ENCODE measurements at regions not wholly inside any gene's neighbourhood (a gene's known extent, or its start where the extent isn't known, plus 50 kb on each side); places are given as distances from the start of the nearest gene placed in this dataset.
A peak's percentile ranks its signal among the peaks of the same experiment; 100 is the strongest.

DNA sequence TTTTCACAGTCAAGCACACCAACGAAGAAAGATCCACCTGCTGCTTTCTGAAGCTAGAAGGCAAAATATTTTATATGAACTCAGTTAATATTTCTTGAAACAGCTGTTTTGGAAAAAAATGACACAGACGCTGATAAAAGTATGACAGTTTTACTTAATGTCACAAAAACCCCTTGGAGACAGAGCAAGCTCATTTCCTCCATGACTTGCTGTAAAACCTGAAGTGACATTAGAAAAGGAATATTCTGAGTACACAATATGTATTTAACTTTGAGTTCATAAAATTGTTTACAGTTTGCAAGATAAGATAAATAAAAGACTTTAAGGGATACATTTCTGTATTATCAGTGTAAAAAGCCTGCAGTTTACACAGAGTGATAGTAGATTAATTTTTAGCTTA lies 105.4 kb downstream of the DSEL start:
- Histone ChIP-seq H3K4me1 (ENCODE audit: control insufficient read depth, insufficient read depth, low read depth, low read length) (no peaks in the 10 kb centered on the region), H3K4me2 (ENCODE audit: low read length, poor library complexity, severe bottlenecking) (no peak overlapping the region), H2AFZ (ENCODE audit: low read depth, low read length) (no peak overlapping the region), H3K27me3 (ENCODE audit: control insufficient read depth in 1 of 2, insufficient read depth in 1 of 2, low read length in 2 of 2) (no peaks in the 10 kb centered on the region), H4K8ac (ENCODE audit: low read length) (no peak overlapping the region), H3K23ac (ENCODE audit: low read length in 2 of 2) (no peak overlapping the region), H3K18ac (ENCODE audit: low read depth in 1 of 2, low read length in 2 of 2) (no peak overlapping the region), H2BK15ac (ENCODE audit: low read depth, poor library complexity, severe bottlenecking) (no peak overlapping the region), H3K27ac (ENCODE audit: low read length, poor library complexity, severe bottlenecking) (no peak overlapping the region), H3K14ac (ENCODE audit: low read length in 2 of 2) (no peak overlapping the region), H2BK120ac (ENCODE audit: low read depth, low read length) (no peak overlapping the region), H3K36me3 (ENCODE audit: control insufficient read depth in 1 of 2, insufficient read depth in 2 of 2, low read depth in 1 of 2, low read length in 2 of 2) (no peaks in the 10 kb centered on the region), H3K79me1 (replicated peaks; ENCODE audit: low read length, poor library complexity, severe bottlenecking) (no peaks in the 10 kb centered on the region), H3K9ac (ENCODE audit: low read length) (no peak overlapping the region), H3K9me3 (ENCODE audit: control insufficient read depth, low read length) (no peaks in the 10 kb centered on the region), H3K4ac (ENCODE audit: low read depth in 1 of 2, low read length in 2 of 2) (no peak overlapping the region), H2AK5ac (ENCODE audit: low read length, severe bottlenecking) (no peak overlapping the region), H3K4me3 (ENCODE audit: insufficient read depth in 1 of 2, low read depth in 1 of 2, low read length in 2 of 2) (no peak overlapping the region), H4K91ac (ENCODE audit: low read length) (no peak overlapping the region), H2BK5ac (ENCODE audit: low read depth, low read length, poor library complexity, severe bottlenecking) (no peak overlapping the region), H2BK12ac (ENCODE audit: low read length in 2 of 2) (no peak overlapping the region)
- no peak for DNase-seq
- WGBS, result 100% methylated on average over 1 of the region's 2 CpGs

DNA sequence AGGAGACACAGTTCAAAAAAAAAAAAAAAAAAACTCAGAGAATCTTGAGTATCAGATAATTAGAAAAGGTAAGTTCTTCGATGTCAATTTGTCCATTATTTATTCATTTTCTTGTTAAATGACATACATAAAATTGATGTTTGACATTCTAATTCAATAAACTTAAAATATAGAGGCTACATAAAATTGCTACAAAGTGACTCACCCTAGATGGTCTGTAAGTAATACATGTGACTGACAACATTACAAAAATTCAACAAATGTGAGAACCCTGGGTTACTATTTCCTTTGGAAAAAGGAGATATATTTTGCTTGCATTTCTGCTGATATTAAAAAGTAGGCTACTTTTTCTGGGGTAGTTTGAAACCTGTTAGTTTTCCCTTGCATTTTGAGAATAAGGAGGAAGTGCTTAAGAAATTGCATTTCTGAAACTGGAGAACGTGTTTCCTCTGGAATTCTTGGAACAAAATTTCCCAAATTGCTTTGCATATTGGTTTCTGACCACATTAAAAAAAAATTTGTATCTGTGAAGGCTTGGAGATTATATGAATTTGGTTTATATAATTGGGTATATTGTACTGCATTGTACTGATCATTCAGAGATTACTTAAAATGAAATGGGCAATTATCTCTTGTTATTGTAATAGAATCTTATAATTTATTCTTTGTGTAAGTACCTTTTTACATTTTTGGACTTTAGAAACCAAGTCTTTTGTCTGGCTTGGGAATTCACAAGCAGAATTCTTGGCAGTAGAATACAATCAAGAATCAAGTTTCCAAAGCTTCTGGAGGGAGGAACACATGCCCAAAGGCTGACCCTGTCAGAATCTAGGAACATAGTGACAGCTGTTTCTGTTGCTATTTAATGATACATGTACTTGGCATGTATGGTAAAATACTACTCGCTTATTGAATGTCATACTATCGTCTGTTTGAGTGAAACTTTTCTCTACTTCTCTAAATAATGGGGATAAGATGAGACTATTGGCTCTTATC lies 106.1 kb downstream of the DSEL start:
- WGBS, result 38% methylated on average over 1 of the region's 4 CpGs
- DNase-seq, result no peak
- Histone ChIP-seq H3K27me3 (ENCODE audit: control insufficient read depth in 1 of 2, insufficient read depth in 1 of 2, low read length in 2 of 2) (no peaks in the 10 kb centered on the region), H3K4ac (ENCODE audit: low read depth in 1 of 2, low read length in 2 of 2) (no peak overlapping the region), H3K4me3 (ENCODE audit: insufficient read depth in 1 of 2, low read depth in 1 of 2, low read length in 2 of 2) (no peak overlapping the region), H2AFZ (ENCODE audit: low read depth, low read length) (no peak overlapping the region), H2AK5ac (ENCODE audit: low read length, severe bottlenecking) (no peak overlapping the region), H4K8ac (ENCODE audit: low read length) (no peak overlapping the region), H3K23ac (ENCODE audit: low read length in 2 of 2) (no peak overlapping the region), H3K9me3 (ENCODE audit: control insufficient read depth, low read length) (no peaks in the 10 kb centered on the region), H3K27ac (ENCODE audit: low read length, poor library complexity, severe bottlenecking) (no peak overlapping the region), H3K4me2 (ENCODE audit: low read length, poor library complexity, severe bottlenecking) (no peak overlapping the region), H2BK120ac (ENCODE audit: low read depth, low read length) (no peak overlapping the region), H4K91ac (ENCODE audit: low read length) (no peak overlapping the region), H3K9ac (ENCODE audit: low read length) (peak overlapping the region; percentile 22), H2BK12ac (ENCODE audit: low read length in 2 of 2) (no peak overlapping the region), H3K4me1 (ENCODE audit: control insufficient read depth, insufficient read depth, low read depth, low read length) (no peaks in the 10 kb centered on the region), H3K79me1 (replicated peaks; ENCODE audit: low read length, poor library complexity, severe bottlenecking) (no peaks in the 10 kb centered on the region), H2BK15ac (ENCODE audit: low read depth, poor library complexity, severe bottlenecking) (no peak overlapping the region), H3K36me3 (ENCODE audit: control insufficient read depth in 1 of 2, insufficient read depth in 2 of 2, low read depth in 1 of 2, low read length in 2 of 2) (no peaks in the 10 kb centered on the region), H3K14ac (ENCODE audit: low read length in 2 of 2) (no peak overlapping the region), H3K18ac (ENCODE audit: low read depth in 1 of 2, low read length in 2 of 2) (no peak overlapping the region), H2BK5ac (ENCODE audit: low read depth, low read length, poor library complexity, severe bottlenecking) (no peak overlapping the region)

DNA sequence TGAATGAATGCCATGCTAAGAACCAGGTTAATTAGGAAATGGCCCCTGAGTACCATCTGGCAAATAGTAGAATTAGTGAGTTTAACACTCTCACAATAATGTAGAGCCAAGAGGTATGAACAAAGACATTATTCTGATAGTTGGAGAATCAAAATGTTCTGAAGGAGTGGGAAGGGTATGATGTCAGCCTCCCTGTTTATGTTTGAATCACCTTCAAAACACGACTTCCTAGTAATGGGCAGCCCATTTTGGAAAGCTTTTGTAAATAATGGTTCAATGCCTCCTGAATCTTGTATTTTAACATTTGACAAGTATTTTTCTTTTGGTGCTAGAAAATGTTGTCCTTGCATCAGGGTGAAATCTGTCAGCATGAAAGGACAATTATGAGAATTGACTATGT lies 108.3 kb downstream of the DSEL start:
- WGBS, result 33% methylated on average over 1 of the region's 1 CpG
- no peak overlapping the region for H2BK12ac ChIP-seq (ENCODE audit: low read length in 2 of 2)

DNA sequence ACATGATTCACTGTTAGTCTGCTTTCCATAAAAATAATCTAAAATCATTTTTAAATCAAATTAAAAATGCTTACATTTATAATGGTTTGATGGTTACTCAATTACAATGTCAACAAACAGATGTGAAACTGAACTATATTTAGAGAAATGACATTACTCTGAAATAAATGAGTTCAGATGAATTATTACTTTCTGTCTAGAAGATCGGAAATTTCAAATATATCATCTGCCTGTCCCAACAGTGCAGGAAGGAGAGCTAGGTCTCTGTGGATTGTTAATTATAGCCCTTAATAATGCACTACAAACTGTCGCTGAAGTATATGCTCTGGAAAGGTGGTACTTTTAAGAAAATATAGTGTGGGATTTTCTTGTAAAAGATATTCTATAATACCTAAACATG lies 109.8 kb downstream of the DSEL start:
- H3K27me3 ChIP-seq (ENCODE audit: control insufficient read depth in 1 of 2, insufficient read depth in 1 of 2, low read length in 2 of 2), result no peaks in the 10 kb centered on the region
- H3K4ac ChIP-seq (ENCODE audit: low read depth in 1 of 2, low read length in 2 of 2), result no peak overlapping the region
- no peak overlapping the region for H2BK120ac ChIP-seq (ENCODE audit: low read depth, low read length)
- no peak overlapping the region for H2BK12ac ChIP-seq (ENCODE audit: low read length in 2 of 2)
- WGBS, result 100% methylated on average over 1 of the region's 2 CpGs
- H2BK5ac ChIP-seq (ENCODE audit: low read depth, low read length, poor library complexity, severe bottlenecking), result no peak overlapping the region
- no peak overlapping the region for H3K4me2 ChIP-seq (ENCODE audit: low read length, poor library complexity, severe bottlenecking)
- H3K9ac ChIP-seq (ENCODE audit: low read length), result no peak overlapping the region
- no peak overlapping the region for H2BK15ac ChIP-seq (ENCODE audit: low read depth, poor library complexity, severe bottlenecking)
- no peak overlapping the region for H2AK5ac ChIP-seq (ENCODE audit: low read length, severe bottlenecking)
- no peak for DNase-seq
- H3K27ac ChIP-seq (ENCODE audit: low read length, poor library complexity, severe bottlenecking), result no peak overlapping the region
- H2AFZ ChIP-seq (ENCODE audit: low read depth, low read length), result no peak overlapping the region
- H4K91ac ChIP-seq (ENCODE audit: low read length), result no peak overlapping the region
- no peak overlapping the region for H4K8ac ChIP-seq (ENCODE audit: low read length)
- no peaks in the 10 kb centered on the region for H3K36me3 ChIP-seq (ENCODE audit: control insufficient read depth in 1 of 2, insufficient read depth in 2 of 2, low read depth in 1 of 2, low read length in 2 of 2)
- no peaks in the 10 kb centered on the region for H3K79me1 ChIP-seq (replicated peaks; ENCODE audit: low read length, poor library complexity, severe bottlenecking)
- no peaks in the 10 kb centered on the region for H3K9me3 ChIP-seq (ENCODE audit: control insufficient read depth, low read length)
- H3K4me1 ChIP-seq (ENCODE audit: control insufficient read depth, insufficient read depth, low read depth, low read length), result no peaks in the 10 kb centered on the region
- H3K4me3 ChIP-seq (ENCODE audit: insufficient read depth in 1 of 2, low read depth in 1 of 2, low read length in 2 of 2), result no peak overlapping the region
- no peak overlapping the region for H3K14ac ChIP-seq (ENCODE audit: low read length in 2 of 2)
- no peak overlapping the region for H3K23ac ChIP-seq (ENCODE audit: low read length in 2 of 2)
- H3K18ac ChIP-seq (ENCODE audit: low read depth in 1 of 2, low read length in 2 of 2), result no peak overlapping the region

More for the DNA sequence above, 108.3 kb downstream of the DSEL start:
- Histone ChIP-seq H2AFZ (ENCODE audit: low read depth, low read length) (no peak overlapping the region), H3K4ac (ENCODE audit: low read depth in 1 of 2, low read length in 2 of 2) (no peak overlapping the region), H3K23ac (ENCODE audit: low read length in 2 of 2) (no peak overlapping the region), H4K8ac (ENCODE audit: low read length) (no peak overlapping the region), H3K18ac (ENCODE audit: low read depth in 1 of 2, low read length in 2 of 2) (no peak overlapping the region), H3K36me3 (ENCODE audit: control insufficient read depth in 1 of 2, insufficient read depth in 2 of 2, low read depth in 1 of 2, low read length in 2 of 2) (no peaks in the 10 kb centered on the region), H3K27ac (ENCODE audit: low read length, poor library complexity, severe bottlenecking) (no peak overlapping the region), H3K14ac (ENCODE audit: low read length in 2 of 2) (no peak overlapping the region), H2BK5ac (ENCODE audit: low read depth, low read length, poor library complexity, severe bottlenecking) (no peak overlapping the region), H3K4me2 (ENCODE audit: low read length, poor library complexity, severe bottlenecking) (no peak overlapping the region), H2AK5ac (ENCODE audit: low read length, severe bottlenecking) (no peak overlapping the region), H2BK15ac (ENCODE audit: low read depth, poor library complexity, severe bottlenecking) (no peak overlapping the region), H3K27me3 (ENCODE audit: control insufficient read depth in 1 of 2, insufficient read depth in 1 of 2, low read length in 2 of 2) (no peaks in the 10 kb centered on the region), H4K91ac (ENCODE audit: low read length) (no peak overlapping the region), H3K9ac (ENCODE audit: low read length) (no peak overlapping the region), H2BK120ac (ENCODE audit: low read depth, low read length) (no peak overlapping the region), H3K4me3 (ENCODE audit: insufficient read depth in 1 of 2, low read depth in 1 of 2, low read length in 2 of 2) (no peak overlapping the region), H3K79me1 (replicated peaks; ENCODE audit: low read length, poor library complexity, severe bottlenecking) (no peaks in the 10 kb centered on the region), H3K9me3 (ENCODE audit: control insufficient read depth, low read length) (no peaks in the 10 kb centered on the region), H3K4me1 (ENCODE audit: control insufficient read depth, insufficient read depth, low read depth, low read length) (no peaks in the 10 kb centered on the region)
- DNase-seq, result no peak

Measured in mesenchymal stem cell (in vitro differentiated cells and primary cell).